Fibroblast of lung (primary cell): ENCODE measurements at regions not wholly inside any gene's neighbourhood (a gene's known extent, or its start where the extent isn't known, plus 50 kb on each side); places are given as distances from the start of the nearest gene placed in this dataset.

Source experiments
- DNase-seq, 2 donors: peaks; one replicate each; pipeline versions ENCODE4 v3.0.0 to v3.0.0-alpha.2; 2010; ENCODE audit warnings: low read depth in 2 of 2
- H2AFZ ChIP-seq: 2 replicates; pipeline ENCODE4 v1.5.1; 2012; ENCODE audit warnings: low read length, control low read depth, inconsistent platforms
- H3K27ac ChIP-seq: 2 replicates; pipeline ENCODE4 v1.5.1; 2011; ENCODE audit warnings: low read length, control low read depth; ENCODE audit not compliant: insufficient read depth
- H3K27me3 ChIP-seq: 2 replicates; pipeline ENCODE4 v1.5.1; 2011; ENCODE audit warnings: mild to moderate bottlenecking, low read length; ENCODE audit not compliant: control insufficient read depth, insufficient read depth
- H3K36me3 ChIP-seq: 2 replicates; pipeline ENCODE4 v1.5.1; 2011; ENCODE audit warnings: low read length; ENCODE audit not compliant: control insufficient read depth, insufficient read depth
- H3K4me1 ChIP-seq: 2 replicates; pipeline ENCODE4 v1.5.1; 2011; ENCODE audit warnings: low read length; ENCODE audit not compliant: control insufficient read depth, insufficient read depth; ENCODE audit errors: extremely low read depth
- H3K4me2 ChIP-seq: 2 replicates; pipeline ENCODE4 v1.5.1; 2011; ENCODE audit warnings: low read length, control low read depth; ENCODE audit not compliant: insufficient read depth; ENCODE audit errors: extremely low read depth
- H3K4me3 ChIP-seq, 4 experiments: fragments of 200-600 bp in 1 of 4; sonication (generic) in 1 of 4; replicated peaks in 1 of 4; 2 replicates each; pipeline ENCODE4 v1.5.1; 2011 to 2016; ENCODE audit warnings: low read length in 4 of 4, low read depth in 3 of 4, mild to moderate bottlenecking in 3 of 4, control low read depth in 2 of 4, inconsistent platforms in 1 of 4, mixed read lengths in 1 of 4; ENCODE audit not compliant: insufficient read depth in 1 of 4; ENCODE audit errors: control extremely low read depth in 1 of 4
- H3K79me2 ChIP-seq: 2 replicates; pipeline ENCODE4 v1.5.1; 2012; ENCODE audit warnings: mild to moderate bottlenecking, low read length, inconsistent platforms; ENCODE audit not compliant: control insufficient read depth, insufficient read depth
- H3K9ac ChIP-seq: 2 replicates; pipeline ENCODE4 v1.5.1; 2011; ENCODE audit warnings: mild to moderate bottlenecking, low read length, control low read depth; ENCODE audit not compliant: insufficient read depth
- H3K9me3 ChIP-seq: 2 replicates; pipeline ENCODE4 v1.5.1; 2012; ENCODE audit warnings: low read depth, low read length; ENCODE audit not compliant: control insufficient read depth, insufficient read depth
- H4K20me1 ChIP-seq: 2 replicates; pipeline ENCODE4 v1.5.1; 2011; ENCODE audit warnings: low read length; ENCODE audit not compliant: control insufficient read depth, insufficient read depth; ENCODE audit errors: extremely low read depth
- CTCF ChIP-seq, 2 donors: IDR thresholded peaks in 1 of 2; conservative IDR thresholded peaks in 1 of 2; 1 replicate in 1 of 2; 2 replicates in 1 of 2; pipeline ENCODE4 v1.5.1; 2011 to 2012; ENCODE audit warnings: low read length in 2 of 2, control low read depth in 1 of 2, inconsistent platforms in 1 of 2, low read depth in 1 of 2, mild to moderate bottlenecking in 1 of 2
- EZH2 ChIP-seq: IDR thresholded peaks from 2 replicates; pipeline ENCODE4 v1.5.1; 2012; ENCODE audit warnings: low read length, control low read depth, mild to moderate bottlenecking; ENCODE audit errors: missing control alignments

- Histone ChIP-seq H3K4me3 (no peak overlapping the region), H3K9ac (no peak overlapping the region), H3K27ac (no peak overlapping the region), H3K36me3 (no peaks in the 10 kb centered on the region), H3K4me1 (no peaks in the 10 kb centered on the region), H4K20me1 (no peaks in the 10 kb centered on the region), H3K4me2 (no peak overlapping the region), H3K27me3 (no peaks in the 10 kb centered on the region), H3K9me3 (no peaks in the 10 kb centered on the region), H3K79me2 (no peaks in the 10 kb centered on the region), H2AFZ (no peak overlapping the region)
- TF ChIP-seq CTCF (conservative IDR thresholded peaks at IDR 0.05 in 1 of 2, IDR thresholded peaks at IDR 0.05 in 1 of 2; ENCODE audit: low read depth in 1 of 2, low read length in 2 of 2) (no peak), EZH2 (no peak)
- no peak for DNase-seq
These were observed 530.5 kb downstream of the NOVA1 start for GRCh38 chr14:26067341-26067740.

- Histone ChIP-seq H3K4me1 (no peaks in the 10 kb centered on the region), H3K4me2 (no peak overlapping the region), H3K36me3 (no peaks in the 10 kb centered on the region), H3K27ac (no peak overlapping the region), H3K79me2 (no peaks in the 10 kb centered on the region), H3K4me3 (no peak overlapping the region), H2AFZ (no peak overlapping the region), H3K27me3 (no peaks in the 10 kb centered on the region), H4K20me1 (no peaks in the 10 kb centered on the region), H3K9ac (no peak overlapping the region), H3K9me3 (no peaks in the 10 kb centered on the region)
- no peak for DNase-seq
- TF ChIP-seq CTCF (conservative IDR thresholded peaks at IDR 0.05 in 1 of 2, IDR thresholded peaks at IDR 0.05 in 1 of 2; ENCODE audit: low read depth in 1 of 2, low read length in 2 of 2): no peak
- no peak for TF ChIP-seq EZH2
These were observed 541.7 kb downstream of the NOVA1 start for GRCh38 chr14:26056036-26056616.

GRCh38 chr14:26032348-26032747 is 565.5 kb downstream of the NOVA1 start:
- Histone ChIP-seq H3K4me1 (no peaks in the 10 kb centered on the region), H3K27ac (no peak overlapping the region), H3K79me2 (no peaks in the 10 kb centered on the region), H3K9ac (no peak overlapping the region), H3K27me3 (no peaks in the 10 kb centered on the region), H3K4me2 (no peak overlapping the region), H3K4me3 (no peak overlapping the region), H3K9me3 (no peaks in the 10 kb centered on the region), H3K36me3 (no peaks in the 10 kb centered on the region), H2AFZ (no peak overlapping the region), H4K20me1 (no peaks in the 10 kb centered on the region)
- DNase-seq: no peak
- TF ChIP-seq CTCF (conservative IDR thresholded peaks at IDR 0.05 in 1 of 2, IDR thresholded peaks at IDR 0.05 in 1 of 2; ENCODE audit: low read depth in 1 of 2, low read length in 2 of 2) (no peak), EZH2 (no peak)
